LHCN-M2 (cell line): ENCODE measurements at regions not wholly inside any gene's neighbourhood (a gene's known extent, or its start where the extent isn't known, plus 50 kb on each side); places are given as distances from the start of the nearest gene placed in this dataset.

Experiments
- DNase-seq: peaks from one replicate; pipeline ENCODE4 v3.0.0-alpha.2; 2012; ENCODE audit warnings: low read depth

- DNase-seq: peak; percentile 63
Observed at GRCh38 chr2:196277002-196277401, 105.6 kb upstream of the STK17B start.

GRCh38 chr2:196278491-196278911 lies 107.1 kb upstream of the STK17B start:
- DNase-seq: peak; percentile 89

- no peak for DNase-seq
Observed at GRCh38 chr2:196279541-196279940, 108.2 kb upstream of the STK17B start.

- DNase-seq: no peak
Observed at GRCh38 chr2:196284144-196284844, 112.9 kb upstream of the STK17B start.

GRCh38 chr2:196284866-196285557 lies 113.6 kb upstream of the STK17B start:
- DNase-seq: no peak

GRCh38 chr2:196286821-196287220 lies 115.4 kb upstream of the STK17B start:
- DNase-seq: no peak

GRCh38 chr2:196287523-196287922 lies 116.1 kb upstream of the STK17B start:
- DNase-seq: no peak

GRCh38 chr2:196288006-196288538 lies 116.7 kb upstream of the STK17B start:
- no peak for DNase-seq

- no peak for DNase-seq
Observed at GRCh38 chr2:196289000-196289399, 117.6 kb upstream of the STK17B start.

- no peak for DNase-seq
Observed at GRCh38 chr2:196290136-196290535, 118.8 kb upstream of the STK17B start.

- no peak for DNase-seq
Observed at GRCh38 chr2:196290569-196290968, 119.2 kb upstream of the STK17B start.

- DNase-seq: no peak
Observed at GRCh38 chr2:196291426-196291825, 120.0 kb upstream of the STK17B start.

GRCh38 chr2:196291873-196292800 lies 120.8 kb upstream of the STK17B start:
- DNase-seq: peak; percentile 95

GRCh38 chr2:196293751-196294515 lies 122.6 kb upstream of the STK17B start:
- DNase-seq: peak; percentile 97

GRCh38 chr2:196294516-196294909 lies 123.1 kb upstream of the STK17B start:
- peak; percentile 61 for DNase-seq

- DNase-seq: peak; percentile 79
Observed at GRCh38 chr2:196295005-196295404, 123.6 kb upstream of the STK17B start.

GRCh38 chr2:196298106-196298723 lies 126.8 kb upstream of the STK17B start:
- DNase-seq: peak; percentile 50

- DNase-seq: no peak
Observed at GRCh38 chr2:196307775-196308305, 136.5 kb upstream of the STK17B start.

GRCh38 chr2:196309691-196310090 lies 138.3 kb upstream of the STK17B start:
- DNase-seq: no peak

GRCh38 chr2:196314157-196314556 lies 142.8 kb upstream of the STK17B start:
- no peak for DNase-seq
